ENCODE measurements at regions not wholly inside any gene's neighbourhood (a gene's known extent, or its start where the extent isn't known, plus 50 kb on each side); places are given as distances from the start of the nearest gene placed in this dataset.

DNA sequence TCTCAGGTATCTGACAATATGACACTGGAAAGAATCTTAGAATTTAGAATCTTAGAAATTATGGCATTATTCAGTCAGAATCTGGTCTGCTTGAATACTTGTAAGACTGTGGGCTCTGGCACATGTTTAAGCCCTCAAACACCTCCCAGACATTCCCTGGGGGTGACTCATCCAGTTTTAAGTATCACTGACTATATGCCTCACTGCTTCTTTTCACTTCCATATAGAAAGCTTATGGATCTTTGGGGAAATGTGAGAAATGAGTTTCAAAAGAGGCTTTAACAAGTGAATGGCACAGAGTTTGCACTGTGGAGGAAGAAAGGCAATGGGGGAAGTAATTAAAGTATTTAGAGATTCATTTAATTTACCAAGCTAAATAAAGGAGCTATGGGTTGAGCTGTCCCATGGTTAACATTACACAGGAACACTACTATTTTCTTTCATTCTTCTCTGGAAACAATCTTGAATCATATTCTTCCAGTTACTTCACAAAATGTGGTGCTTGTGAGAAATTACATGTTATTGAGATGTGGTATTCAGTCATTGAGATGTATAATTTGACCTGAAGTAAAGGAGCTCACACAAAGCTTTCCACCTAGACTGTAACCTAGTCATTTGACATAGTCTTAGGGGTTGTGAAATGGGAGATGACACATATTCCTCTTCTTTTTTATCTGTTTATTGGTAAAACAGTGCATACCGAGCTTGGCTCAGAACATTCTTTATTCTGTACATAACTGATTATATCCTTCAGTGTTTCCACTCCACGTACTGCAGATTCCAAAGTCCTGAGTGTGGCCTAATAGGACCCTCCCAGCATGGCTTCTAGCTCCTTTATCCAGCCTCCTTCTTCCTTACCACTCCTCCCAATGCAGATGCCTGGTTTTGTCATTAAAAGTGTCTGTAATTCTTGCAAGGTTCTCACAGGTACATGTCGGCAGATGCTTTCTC is 544.6 kb upstream of the NECTIN3 start:
- no peak overlapping the region for H3K27ac ChIP-seq (ENCODE audit: low read length)
- H3K79me2 ChIP-seq (replicated peaks; ENCODE audit: insufficient read depth, low read length) = no peaks in the 10 kb centered on the region
- H4K20me1 ChIP-seq (ENCODE audit: insufficient read depth) = no peaks in the 10 kb centered on the region
- H3K9ac ChIP-seq (ENCODE audit: low read length) = no peak overlapping the region
- no peaks in the 10 kb centered on the region for H3F3A ChIP-seq (ENCODE audit: insufficient read depth, low read length, poor library complexity, severe bottlenecking)
- no peaks in the 10 kb centered on the region for H3K27me3 ChIP-seq (ENCODE audit: insufficient read depth, low read depth, low read length)
- no peaks in the 10 kb centered on the region for H3K36me3 ChIP-seq (ENCODE audit: insufficient read depth, low read length)
- no peak overlapping the region for H2AFZ ChIP-seq (ENCODE audit: low read depth, low read length)
- no peaks in the 10 kb centered on the region for H3K9me3 ChIP-seq (ENCODE audit: low read length)
- H3K4me3 ChIP-seq (ENCODE audit: low read length) = no peak overlapping the region
- H3K4me2 ChIP-seq (ENCODE audit: low read length) = no peak overlapping the region
- H3K9me2 ChIP-seq (ENCODE audit: insufficient read depth, low read length) = no peaks in the 10 kb centered on the region
- TF ChIP-seq MXI1 (conservative IDR thresholded peaks at IDR 0.05; ENCODE audit: poor library complexity, severe bottlenecking) (no peak), EP300 (conservative IDR thresholded peaks at IDR 0.05; ENCODE audit: poor library complexity, severe bottlenecking) (no peak), RAD21 (conservative IDR thresholded peaks at IDR 0.05) (no peak), POLR2AphosphoS5 (IDR thresholded peaks at IDR 0.05) (no peak), CTCF (IDR thresholded peaks at IDR 0.05; ENCODE audit: poor library complexity, severe bottlenecking) (no peak), EZH2 (IDR thresholded peaks at IDR 0.05; ENCODE audit: borderline replicate concordance, insufficient read depth, low read length, poor library complexity, severe bottlenecking) (no peak), REST (IDR thresholded peaks at IDR 0.05; ENCODE audit: borderline replicate concordance) (no peak), SMC3 (conservative IDR thresholded peaks at IDR 0.05; ENCODE audit: poor library complexity) (no peak), TAF1 (IDR thresholded peaks at IDR 0.05; ENCODE audit: low read depth) (no peak)

DNA sequence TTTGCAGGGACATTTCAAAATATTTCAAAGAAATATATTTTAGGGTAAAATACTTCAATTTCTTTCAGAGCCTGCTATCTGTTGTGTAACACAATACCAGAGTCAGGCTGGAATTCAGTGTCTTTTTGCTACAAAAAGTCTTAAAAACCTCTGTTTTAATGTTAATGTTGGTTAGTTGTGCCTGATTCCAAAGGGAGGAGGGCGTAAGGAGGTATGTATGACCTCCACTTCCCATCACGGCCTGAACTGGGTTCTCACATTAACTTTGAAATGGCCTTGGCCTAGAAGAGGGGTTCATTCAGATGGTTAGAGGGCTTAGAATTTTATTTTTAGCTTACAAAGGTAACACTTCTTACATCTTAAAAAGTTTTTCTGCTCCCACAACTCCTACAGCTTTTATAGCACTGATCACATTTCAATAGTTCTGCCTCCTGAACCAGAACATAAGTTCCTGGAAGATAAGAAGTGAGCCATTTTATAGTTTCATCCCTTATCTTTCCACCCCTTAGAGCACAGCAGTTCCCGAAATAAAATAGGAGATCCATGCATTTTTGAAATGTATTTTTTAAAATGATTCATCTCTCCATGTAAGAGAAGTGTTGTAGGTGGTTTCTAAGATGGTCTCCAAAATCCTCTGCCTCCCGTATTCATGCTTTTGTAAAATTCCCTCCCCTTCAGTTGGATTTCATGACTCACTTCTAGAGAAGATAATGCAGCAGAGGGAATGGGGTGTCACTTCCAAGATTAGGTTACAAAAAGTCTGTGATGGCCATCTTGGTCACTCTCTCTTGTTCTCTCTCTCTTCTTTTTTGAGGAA is 543.1 kb upstream of the NECTIN3 start:
- H3K27me3 ChIP-seq (ENCODE audit: insufficient read depth, low read depth, low read length) = no peaks in the 10 kb centered on the region
- H3K79me2 ChIP-seq (replicated peaks; ENCODE audit: insufficient read depth, low read length) = no peaks in the 10 kb centered on the region
- H3K4me2 ChIP-seq (ENCODE audit: low read length) = no peak overlapping the region
- H2AFZ ChIP-seq (ENCODE audit: low read depth, low read length) = no peak overlapping the region
- H3K9me3 ChIP-seq (ENCODE audit: low read length) = no peaks in the 10 kb centered on the region
- H3K36me3 ChIP-seq (ENCODE audit: insufficient read depth, low read length) = no peaks in the 10 kb centered on the region
- no peaks in the 10 kb centered on the region for H4K20me1 ChIP-seq (ENCODE audit: insufficient read depth)
- H3K9me2 ChIP-seq (ENCODE audit: insufficient read depth, low read length) = no peaks in the 10 kb centered on the region
- H3K9ac ChIP-seq (ENCODE audit: low read length) = no peak overlapping the region
- no peak overlapping the region for H3K4me3 ChIP-seq (ENCODE audit: low read length)
- no peak overlapping the region for H3K27ac ChIP-seq (ENCODE audit: low read length)
- no peaks in the 10 kb centered on the region for H3F3A ChIP-seq (ENCODE audit: insufficient read depth, low read length, poor library complexity, severe bottlenecking)
- TF ChIP-seq SMC3 (conservative IDR thresholded peaks at IDR 0.05; ENCODE audit: poor library complexity) = no peak
- TF ChIP-seq RAD21 (conservative IDR thresholded peaks at IDR 0.05) = no peak
- TF ChIP-seq MXI1 (conservative IDR thresholded peaks at IDR 0.05; ENCODE audit: poor library complexity, severe bottlenecking) = no peak
- no peak for TF ChIP-seq REST (IDR thresholded peaks at IDR 0.05; ENCODE audit: borderline replicate concordance)
- no peak for TF ChIP-seq TAF1 (IDR thresholded peaks at IDR 0.05; ENCODE audit: low read depth)
- TF ChIP-seq EZH2 (IDR thresholded peaks at IDR 0.05; ENCODE audit: borderline replicate concordance, insufficient read depth, low read length, poor library complexity, severe bottlenecking) = no peak
- TF ChIP-seq EP300 (conservative IDR thresholded peaks at IDR 0.05; ENCODE audit: poor library complexity, severe bottlenecking) = no peak
- no peak for TF ChIP-seq CTCF (IDR thresholded peaks at IDR 0.05; ENCODE audit: poor library complexity, severe bottlenecking)
- TF ChIP-seq POLR2AphosphoS5 (IDR thresholded peaks at IDR 0.05) = no peak
